ENCODE measurements at regions not wholly inside any gene's neighbourhood (a gene's known extent, or its start where the extent isn't known, plus 50 kb on each side); places are given as distances from the start of the nearest gene placed in this dataset.

GRCh38 chr11:134847083-134847715, 435.2 kb upstream of the B3GAT1 start:
- ChIA-PET POLR2A (no interaction called here), CTCF (no interaction called here)
- no peak overlapping the region for H3K27ac Mint-ChIP-seq (ENCODE audit: low read depth, unreplicated experiment)

GRCh38 chr11:134846328-134847082, 434.5 kb upstream of the B3GAT1 start:
- CTCF ChIA-PET, result no interaction called here
- POLR2A ChIA-PET, result no interaction called here
- Mint-ChIP-seq H3K27me3 (ENCODE audit: insufficient read depth, unreplicated experiment) (no peaks in the 10 kb centered on the region), H3K27ac (ENCODE audit: low read depth, unreplicated experiment) (no peak overlapping the region), H3K4me1 (ENCODE audit: insufficient read depth, unreplicated experiment) (no peaks in the 10 kb centered on the region), H3K4me3 (ENCODE audit: unreplicated experiment) (no peak overlapping the region), H3K9me3 (ENCODE audit: unreplicated experiment) (peaks cover 20% of the 10 kb centered on the region), H3K36me3 (ENCODE audit: insufficient read depth, unreplicated experiment) (no peaks in the 10 kb centered on the region)
- BruUV-seq (replicated peaks), result no TSS peak
- intact Hi-C loops (cut with micrococcal nuclease), result no loop called here
- no peak for DNase-seq (ENCODE audit: unreplicated experiment)
- TF ChIP-seq CTCF (IDR thresholded peaks at IDR 0.05; ENCODE audit: unreplicated experiment), result no peak

More at GRCh38 chr11:134847083-134847715, 435.2 kb upstream of the B3GAT1 start:
- Mint-ChIP-seq H3K36me3 (ENCODE audit: insufficient read depth, unreplicated experiment) (no peaks in the 10 kb centered on the region), H3K27me3 (ENCODE audit: insufficient read depth, unreplicated experiment) (no peaks in the 10 kb centered on the region), H3K4me1 (ENCODE audit: insufficient read depth, unreplicated experiment) (no peaks in the 10 kb centered on the region), H3K9me3 (ENCODE audit: unreplicated experiment) (peaks cover 20% of the 10 kb centered on the region), H3K4me3 (ENCODE audit: unreplicated experiment) (no peak overlapping the region)
- intact Hi-C loops (cut with micrococcal nuclease), result no loop called here
- no TSS peak for BruUV-seq (replicated peaks)
- TF ChIP-seq CTCF (IDR thresholded peaks at IDR 0.05; ENCODE audit: unreplicated experiment), result no peak
- DNase-seq (ENCODE audit: unreplicated experiment), result no peak

GRCh38 chr11:134845474-134846327, 433.7 kb upstream of the B3GAT1 start:
- intact Hi-C loops (cut with micrococcal nuclease), result no loop called here
- Mint-ChIP-seq H3K9me3 (ENCODE audit: unreplicated experiment) (peaks cover 26% of the 10 kb centered on the region), H3K27me3 (ENCODE audit: insufficient read depth, unreplicated experiment) (no peaks in the 10 kb centered on the region), H3K4me3 (ENCODE audit: unreplicated experiment) (no peak overlapping the region), H3K4me1 (ENCODE audit: insufficient read depth, unreplicated experiment) (no peaks in the 10 kb centered on the region), H3K36me3 (ENCODE audit: insufficient read depth, unreplicated experiment) (no peaks in the 10 kb centered on the region), H3K27ac (ENCODE audit: low read depth, unreplicated experiment) (no peak overlapping the region)
- ChIA-PET POLR2A (no interaction called here), CTCF (no interaction called here)
- TF ChIP-seq CTCF (IDR thresholded peaks at IDR 0.05; ENCODE audit: unreplicated experiment), result no peak
- no peak for DNase-seq (ENCODE audit: unreplicated experiment)
- BruUV-seq (replicated peaks), result no TSS peak

- no peak for TF ChIP-seq CTCF (IDR thresholded peaks at IDR 0.05; ENCODE audit: unreplicated experiment)
- H3K36me3 Mint-ChIP-seq (ENCODE audit: insufficient read depth, unreplicated experiment), result no peaks in the 10 kb centered on the region
- no peaks in the 10 kb centered on the region for H3K27me3 Mint-ChIP-seq (ENCODE audit: insufficient read depth, unreplicated experiment)
- peaks cover 23% of the 10 kb centered on the region for H3K9me3 Mint-ChIP-seq (ENCODE audit: unreplicated experiment)
- no peaks in the 10 kb centered on the region for H3K4me1 Mint-ChIP-seq (ENCODE audit: insufficient read depth, unreplicated experiment)
- POLR2A ChIA-PET, result no interaction called here
- intact Hi-C loops (cut with micrococcal nuclease), result no loop called here
- no peak overlapping the region for H3K27ac Mint-ChIP-seq (ENCODE audit: low read depth, unreplicated experiment)
- no TSS peak for BruUV-seq (replicated peaks)
- no peak for DNase-seq (ENCODE audit: unreplicated experiment)
- H3K4me3 Mint-ChIP-seq (ENCODE audit: unreplicated experiment), result no peak overlapping the region
- CTCF ChIA-PET, result no interaction called here
Measured at GRCh38 chr11:134844838-134845237, 432.8 kb upstream of the B3GAT1 start.

Measured in MCF 10A (cell line).